HL-60 (cell line): ENCODE measurements at regions not wholly inside any gene's neighbourhood (a gene's known extent, or its start where the extent isn't known, plus 50 kb on each side); places are given as distances from the start of the nearest gene placed in this dataset.

Experiments
- CTCF ChIP-seq: IDR thresholded peaks from one replicate; pipeline ENCODE4 v1.5.1; 2011; ENCODE audit warnings: low read length, control low read depth, inconsistent platforms; ENCODE audit not compliant: insufficient read depth
- GABPA ChIP-seq: IDR thresholded peaks from 2 replicates; pipeline ENCODE4 v1.6.1; 2012; ENCODE audit warnings: low read depth
- POLR2AphosphoS5 ChIP-seq: IDR thresholded peaks from 2 replicates; pipeline ENCODE4 v1.6.1; 2012; ENCODE audit warnings: low read depth
- REST ChIP-seq: IDR thresholded peaks from 2 replicates; pipeline ENCODE4 v1.6.1; 2012; ENCODE audit warnings: low read depth; ENCODE audit not compliant: insufficient replicate concordance
- SPI1 ChIP-seq: IDR thresholded peaks from 2 replicates; pipeline ENCODE4 v1.6.1; 2012; ENCODE audit warnings: low read depth, mild to moderate bottlenecking, borderline replicate concordance

- TF ChIP-seq CTCF (no peak), POLR2AphosphoS5 (no peak), GABPA (no peak), REST (no peak), SPI1 (no peak)
Observed at GRCh38 chr13:111648885-111649284, 328.4 kb downstream of the TEX29 start.
